ENCODE measurements at regions not wholly inside any gene's neighbourhood (a gene's known extent, or its start where the extent isn't known, plus 50 kb on each side); places are given as distances from the start of the nearest gene placed in this dataset.

- POLR2A ChIA-PET, result no interaction called here
- Mint-ChIP-seq H3K4me3 (no peak overlapping the region), H3K27me3 (no peaks in the 10 kb centered on the region), H3K4me1 (no peaks in the 10 kb centered on the region), H3K9me3 (peaks cover 6% of the 10 kb centered on the region), H3K36me3 (ENCODE audit: low read depth) (peaks cover 6% of the 10 kb centered on the region), H3K27ac (no peak overlapping the region)
- DNase-seq, result no peak
- CTCF ChIA-PET, result interaction anchor here (0.9 kb wide), 1 partner anchor 9 kb away, joined by 4 read pairs; no protein-coding TSS in a partner anchor
These were observed 179.9 kb downstream of the BTG1 start for GRCh38 chr12:91965781-91966180.

GRCh38 chr12:91964501-91964900 is 181.1 kb downstream of the BTG1 start:
- H3K27me3 Mint-ChIP-seq, result no peaks in the 10 kb centered on the region
- ChIA-PET CTCF (no interaction called here), POLR2A (no interaction called here)
- DNase-seq, result no peak
- no peaks in the 10 kb centered on the region for H3K4me1 Mint-ChIP-seq
- no peak overlapping the region for H3K4me3 Mint-ChIP-seq
- H3K36me3 Mint-ChIP-seq (ENCODE audit: low read depth), result no peaks in the 10 kb centered on the region
- no peak overlapping the region for H3K27ac Mint-ChIP-seq
- no peaks in the 10 kb centered on the region for H3K9me3 Mint-ChIP-seq

GRCh38 chr12:91959220-91959619 is 186.4 kb downstream of the BTG1 start:
- no peaks in the 10 kb centered on the region for H3K27me3 Mint-ChIP-seq
- H3K4me3 Mint-ChIP-seq, result no peak overlapping the region
- DNase-seq, result no peak
- peaks cover 4% of the 10 kb centered on the region for H3K36me3 Mint-ChIP-seq (ENCODE audit: low read depth)
- peaks cover 8% of the 10 kb centered on the region for H3K9me3 Mint-ChIP-seq
- POLR2A ChIA-PET, result no interaction called here
- H3K27ac Mint-ChIP-seq, result no peak overlapping the region
- CTCF ChIA-PET, result interaction anchor here (1.2 kb wide), 1 partner anchor 10 kb away, joined by 3 read pairs; no protein-coding TSS in a partner anchor
- peaks cover 4% of the 10 kb centered on the region for H3K4me1 Mint-ChIP-seq

DNA sequence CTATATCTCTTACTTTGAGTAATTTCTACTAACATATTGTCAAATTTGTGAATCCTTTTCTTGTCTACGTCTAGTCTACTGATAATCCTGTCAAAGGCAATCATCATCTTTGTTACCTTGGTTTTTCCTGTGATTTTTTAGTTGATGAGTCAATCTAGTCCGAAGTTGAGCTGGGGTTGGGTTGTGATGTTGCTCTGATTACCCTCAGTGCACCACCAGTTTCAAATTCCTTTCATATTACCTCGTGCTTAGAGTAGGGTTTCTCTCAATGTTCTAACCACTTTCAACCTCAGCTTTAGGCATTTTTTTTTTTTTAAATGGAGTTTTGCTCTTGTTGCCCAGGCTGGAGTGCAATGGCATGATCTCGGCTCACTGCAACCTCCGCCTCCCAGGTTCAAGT is 186.8 kb downstream of the BTG1 start:
- H3K9me3 Mint-ChIP-seq, result peaks cover 8% of the 10 kb centered on the region
- H3K27me3 Mint-ChIP-seq, result no peaks in the 10 kb centered on the region
- no peak for DNase-seq
- no peak overlapping the region for H3K27ac Mint-ChIP-seq
- H3K4me3 Mint-ChIP-seq, result no peak overlapping the region
- peaks cover 4% of the 10 kb centered on the region for H3K36me3 Mint-ChIP-seq (ENCODE audit: low read depth)
- CTCF ChIA-PET, result interaction anchor here (0.5 to 1.3 kb wide), 3 partner anchors 10 to 138 kb away, joined by 3 read pairs; no protein-coding TSS in a partner anchor
- POLR2A ChIA-PET, result no interaction called here
- H3K4me1 Mint-ChIP-seq, result peaks cover 4% of the 10 kb centered on the region

DNA sequence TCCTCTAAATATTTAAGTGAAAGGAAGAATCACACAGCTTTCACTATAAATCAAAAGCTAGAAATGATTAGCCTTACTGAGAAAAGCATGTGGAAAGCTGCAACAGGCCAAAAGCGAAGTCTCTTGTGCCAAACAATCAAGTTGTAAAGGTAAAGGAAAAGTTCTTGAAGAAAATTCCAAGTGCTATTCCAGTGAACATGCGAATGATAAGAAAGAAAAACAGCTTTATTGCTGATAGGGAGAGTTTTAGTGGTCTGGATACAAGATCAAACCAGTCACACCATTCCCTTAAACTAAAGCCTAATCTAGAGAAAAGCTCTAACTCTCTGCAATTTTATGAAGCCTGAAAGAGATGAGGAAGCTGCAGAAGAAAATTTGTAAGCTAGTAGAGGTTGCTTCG is 190.9 kb downstream of the BTG1 start:
- POLR2A ChIA-PET, result no interaction called here
- Mint-ChIP-seq H3K36me3 (ENCODE audit: low read depth) (peaks cover 4% of the 10 kb centered on the region), H3K9me3 (peaks cover 8% of the 10 kb centered on the region), H3K27ac (no peak overlapping the region), H3K27me3 (no peaks in the 10 kb centered on the region), H3K4me3 (no peak overlapping the region), H3K4me1 (peaks cover 4% of the 10 kb centered on the region)
- DNase-seq, result no peak
- CTCF ChIA-PET, result interaction anchor here (1.0 kb wide), 1 partner anchor 87 kb away, joined by 3 read pairs; no protein-coding TSS in a partner anchor

DNA sequence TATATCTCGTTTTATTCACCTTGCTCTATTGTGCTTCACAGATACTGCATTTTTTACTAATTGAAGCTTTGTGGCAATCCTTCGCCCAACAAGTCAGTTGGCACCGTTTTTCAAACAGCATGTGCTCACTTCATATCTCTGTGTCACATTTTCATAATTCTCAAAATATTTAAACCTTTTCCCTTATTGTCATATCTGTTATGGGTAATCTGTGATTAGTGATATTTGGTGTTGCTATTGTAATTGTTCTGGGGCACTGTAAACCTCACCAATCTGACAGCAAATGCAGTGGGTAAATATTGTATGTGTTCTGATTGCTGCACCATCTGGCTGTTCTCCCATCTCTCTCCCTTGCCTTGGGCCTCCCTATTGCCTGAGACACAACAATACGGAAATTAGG is 191.3 kb downstream of the BTG1 start:
- DNase-seq, result no peak
- Mint-ChIP-seq H3K9me3 (peaks cover 8% of the 10 kb centered on the region), H3K36me3 (ENCODE audit: low read depth) (peaks cover 4% of the 10 kb centered on the region), H3K27me3 (no peaks in the 10 kb centered on the region), H3K27ac (no peak overlapping the region), H3K4me3 (no peak overlapping the region), H3K4me1 (peaks cover 4% of the 10 kb centered on the region)
- POLR2A ChIA-PET, result no interaction called here
- CTCF ChIA-PET, result interaction anchor here (1.0 kb wide), 1 partner anchor 87 kb away, joined by 3 read pairs; no protein-coding TSS in a partner anchor

DNA sequence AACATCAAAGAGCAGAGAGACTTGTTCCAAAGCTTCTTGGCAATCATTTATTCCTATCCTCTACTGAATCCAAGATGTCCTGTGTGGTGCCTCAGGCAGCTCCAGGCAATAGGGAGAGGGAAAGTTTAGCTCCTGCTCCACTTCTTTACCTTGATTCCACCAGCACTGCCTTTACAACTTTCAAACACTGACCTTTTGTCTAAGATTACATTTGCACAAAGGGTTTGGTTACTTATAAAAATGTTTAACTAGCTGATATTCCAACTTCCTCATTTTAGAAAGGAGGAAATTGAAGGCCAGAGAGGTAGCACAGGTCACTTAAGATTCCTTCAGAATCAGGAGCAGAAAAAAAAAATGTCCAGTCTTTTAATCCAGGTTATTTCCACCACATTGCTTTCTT is 192.7 kb downstream of the BTG1 start:
- Mint-ChIP-seq H3K27me3 (no peaks in the 10 kb centered on the region), H3K4me3 (no peak overlapping the region), H3K36me3 (ENCODE audit: low read depth) (peaks cover 4% of the 10 kb centered on the region), H3K27ac (no peak overlapping the region), H3K9me3 (peaks cover 8% of the 10 kb centered on the region), H3K4me1 (peaks cover 9% of the 10 kb centered on the region)
- DNase-seq, result no peak
- ChIA-PET POLR2A (no interaction called here), CTCF (interaction anchor here (1.4 kb wide), 1 partner anchor 21 kb away, joined by 3 read pairs; no protein-coding TSS in a partner anchor)

DNA sequence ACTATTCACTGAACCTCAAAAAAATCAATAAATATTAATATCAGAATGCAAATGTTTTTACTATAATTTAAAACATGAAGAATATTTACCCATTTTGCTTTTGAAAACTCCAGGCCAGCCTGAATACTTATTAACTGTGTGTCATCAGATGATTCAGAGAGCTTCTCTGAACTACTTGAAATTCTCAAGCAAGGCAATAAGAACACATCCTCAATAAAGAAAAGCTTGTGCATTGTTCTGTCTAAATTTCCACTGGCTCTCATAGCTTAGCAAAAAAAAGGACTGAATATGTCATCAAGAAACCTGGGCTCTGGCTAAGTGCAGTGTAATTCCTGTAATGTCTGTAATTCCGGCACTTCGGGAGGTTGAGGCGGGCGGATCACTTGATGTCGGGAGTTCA is 194.1 kb downstream of the BTG1 start:
- peaks cover 14% of the 10 kb centered on the region for H3K9me3 Mint-ChIP-seq
- peaks cover 4% of the 10 kb centered on the region for H3K36me3 Mint-ChIP-seq (ENCODE audit: low read depth)
- no peaks in the 10 kb centered on the region for H3K27me3 Mint-ChIP-seq
- ChIA-PET CTCF (no interaction called here), POLR2A (no interaction called here)
- H3K4me1 Mint-ChIP-seq, result peaks cover 9% of the 10 kb centered on the region
- no peak overlapping the region for H3K4me3 Mint-ChIP-seq
- no peak for DNase-seq
- H3K27ac Mint-ChIP-seq, result no peak overlapping the region

- peaks cover 1% of the 10 kb centered on the region for H3K36me3 Mint-ChIP-seq (ENCODE audit: low read depth)
- no peaks in the 10 kb centered on the region for H3K27me3 Mint-ChIP-seq
- DNase-seq, result no peak
- no peak overlapping the region for H3K27ac Mint-ChIP-seq
- H3K4me1 Mint-ChIP-seq, result peaks cover 5% of the 10 kb centered on the region
- CTCF ChIA-PET, result no interaction called here
- POLR2A ChIA-PET, result no interaction called here
- peaks cover 8% of the 10 kb centered on the region for H3K9me3 Mint-ChIP-seq
- no peak overlapping the region for H3K4me3 Mint-ChIP-seq
These were observed 197.1 kb downstream of the BTG1 start for GRCh38 chr12:91948504-91948903.

- Mint-ChIP-seq H3K27me3 (no peaks in the 10 kb centered on the region), H3K9me3 (peaks cover 8% of the 10 kb centered on the region), H3K36me3 (ENCODE audit: low read depth) (peaks cover 1% of the 10 kb centered on the region), H3K4me1 (peaks cover 5% of the 10 kb centered on the region), H3K4me3 (no peak overlapping the region), H3K27ac (no peak overlapping the region)
- ChIA-PET CTCF (no interaction called here), POLR2A (no interaction called here)
- no peak for DNase-seq
These were observed 198.2 kb downstream of the BTG1 start for GRCh38 chr12:91947459-91947858.

- Mint-ChIP-seq H3K9me3 (peaks cover 8% of the 10 kb centered on the region), H3K27me3 (no peaks in the 10 kb centered on the region), H3K4me1 (peaks cover 5% of the 10 kb centered on the region), H3K27ac (no peak overlapping the region), H3K4me3 (no peak overlapping the region), H3K36me3 (ENCODE audit: low read depth) (peaks cover 1% of the 10 kb centered on the region)
- ChIA-PET POLR2A (no interaction called here), CTCF (no interaction called here)
- no peak for DNase-seq
These were observed 201.0 kb downstream of the BTG1 start for GRCh38 chr12:91944637-91945036.

GRCh38 chr12:91940826-91941570 is 204.6 kb downstream of the BTG1 start:
- Mint-ChIP-seq H3K27ac (no peak overlapping the region), H3K27me3 (no peaks in the 10 kb centered on the region), H3K4me1 (no peaks in the 10 kb centered on the region), H3K9me3 (peaks cover 6% of the 10 kb centered on the region), H3K4me3 (no peak overlapping the region), H3K36me3 (ENCODE audit: low read depth) (peaks cover 1% of the 10 kb centered on the region)
- CTCF ChIA-PET, result no interaction called here
- DNase-seq, result no peak
- POLR2A ChIA-PET, result no interaction called here

DNA sequence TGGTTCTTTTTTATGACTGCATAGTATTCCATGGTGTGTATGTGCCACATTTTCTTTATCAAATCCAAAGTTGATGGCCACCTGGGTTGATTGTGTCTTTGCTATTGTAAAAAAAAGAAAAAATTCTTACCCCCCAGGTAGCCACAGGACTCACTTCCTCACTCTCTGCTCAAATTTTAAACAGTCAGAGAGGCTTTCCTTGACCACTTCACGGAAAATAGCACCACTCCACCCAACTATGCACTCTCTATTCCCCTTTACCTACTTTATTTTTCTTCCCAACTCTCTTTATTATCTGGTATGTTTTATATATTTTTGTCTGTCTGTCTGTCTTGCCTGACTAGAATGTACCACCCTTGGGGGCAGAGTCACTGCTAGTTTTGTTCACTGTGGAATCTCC is 205.3 kb downstream of the BTG1 start:
- Mint-ChIP-seq H3K9me3 (peaks cover 6% of the 10 kb centered on the region), H3K36me3 (ENCODE audit: low read depth) (no peaks in the 10 kb centered on the region)
- POLR2A ChIA-PET, result no interaction called here

DNA sequence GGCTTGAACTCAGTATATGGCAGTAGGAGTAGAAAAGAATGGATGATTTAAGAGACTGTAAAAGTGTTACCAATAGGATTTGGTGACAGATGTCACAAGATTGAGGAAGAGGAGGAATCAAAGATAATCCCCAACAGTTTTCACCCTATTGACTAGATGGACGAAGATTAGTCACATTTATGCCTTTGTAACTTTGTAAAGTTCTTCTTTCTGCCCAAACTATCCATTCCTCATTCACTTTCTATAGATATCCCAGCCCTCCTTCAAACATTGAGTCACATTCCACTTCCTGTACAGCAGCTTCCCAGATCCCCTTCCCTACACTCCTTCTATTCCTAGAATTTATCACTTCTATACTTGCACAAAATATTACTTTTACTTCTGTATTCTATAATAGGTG is 207.9 kb downstream of the BTG1 start:
- H3K9me3 Mint-ChIP-seq, result peaks cover 4% of the 10 kb centered on the region
- no peaks in the 10 kb centered on the region for H3K36me3 Mint-ChIP-seq (ENCODE audit: low read depth)
- CTCF ChIA-PET, result no interaction called here
- DNase-seq, result no peak
- POLR2A ChIA-PET, result no interaction called here
- H3K4me3 Mint-ChIP-seq, result no peak overlapping the region
- H3K27ac Mint-ChIP-seq, result no peak overlapping the region
- H3K4me1 Mint-ChIP-seq, result no peaks in the 10 kb centered on the region
- H3K27me3 Mint-ChIP-seq, result no peaks in the 10 kb centered on the region

More for the DNA sequence above, 205.3 kb downstream of the BTG1 start:
- Mint-ChIP-seq H3K27me3 (no peaks in the 10 kb centered on the region), H3K4me3 (no peak overlapping the region), H3K27ac (no peak overlapping the region), H3K4me1 (no peaks in the 10 kb centered on the region)
- CTCF ChIA-PET, result no interaction called here
- no peak for DNase-seq

Data from activated CD4-positive, alpha-beta T cell treated with anti-CD3 and anti-CD28 coated beads, Interleukin-2, amount 10 ng/mL, durations not matched to agents 7 days and 5 days (primary cell).